ENCODE measurements at regions not wholly inside any gene's neighbourhood (a gene's known extent, or its start where the extent isn't known, plus 50 kb on each side); places are given as distances from the start of the nearest gene placed in this dataset.

DNA sequence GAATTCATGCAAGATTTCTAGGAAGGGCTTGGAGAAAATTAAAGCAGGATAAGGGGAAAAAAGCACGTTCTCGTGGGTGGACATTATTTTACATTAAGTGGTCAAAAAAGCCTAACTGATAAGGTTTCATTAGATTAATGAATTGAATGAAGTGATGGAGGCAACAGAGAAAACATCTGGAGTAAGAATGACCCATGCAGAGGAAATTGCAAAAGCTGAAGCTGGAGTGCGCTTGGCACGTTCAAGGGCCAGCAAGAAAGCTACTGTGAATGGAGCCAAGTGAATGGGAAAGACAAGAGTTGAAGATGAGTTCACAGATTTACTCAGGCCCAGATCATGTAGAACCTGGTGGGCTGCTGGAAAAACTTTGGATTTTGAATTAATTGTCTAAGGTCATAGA lies 777.9 kb downstream of the DACH1 start (continued):
- TF ChIP-seq SCRT1 (tag by site-specific recombination; IDR thresholded peaks at IDR 0.05; ENCODE audit: borderline replicate concordance) = no peak
- TF ChIP-seq ZNF658 (tag by site-specific recombination; IDR thresholded peaks at IDR 0.05) = no peak
- no peak for TF ChIP-seq ZFHX2 (tag by site-specific recombination; conservative IDR thresholded peaks at IDR 0.05)
- TF ChIP-seq ZNF791 (tag by site-specific recombination; IDR thresholded peaks at IDR 0.05) = no peak
- TF ChIP-seq, protein P1, sequence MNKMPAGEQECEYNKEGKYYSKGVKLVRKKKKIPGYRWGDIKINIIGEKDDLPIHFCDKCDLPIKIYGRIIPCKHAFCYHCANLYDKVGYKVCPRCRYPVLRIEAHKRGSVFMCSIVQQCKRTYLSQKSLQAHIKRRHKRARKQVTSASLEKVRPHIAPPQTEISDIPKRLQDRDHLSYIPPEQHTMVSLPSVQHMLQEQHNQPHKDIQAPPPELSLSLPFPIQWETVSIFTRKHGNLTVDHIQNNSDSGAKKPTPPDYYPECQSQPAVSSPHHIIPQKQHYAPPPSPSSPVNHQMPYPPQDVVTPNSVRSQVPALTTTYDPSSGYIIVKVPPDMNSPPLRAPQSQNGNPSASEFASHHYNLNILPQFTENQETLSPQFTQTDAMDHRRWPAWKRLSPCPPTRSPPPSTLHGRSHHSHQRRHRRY (tag by site-specific recombination; IDR thresholded peaks at IDR 0.05) = no peak
- TF ChIP-seq ZNF211 (tag by site-specific recombination; IDR thresholded peaks at IDR 0.05; ENCODE audit: low read depth) = no peak
- TF ChIP-seq ZNF2 (tag by site-specific recombination; IDR thresholded peaks at IDR 0.05) = no peak
- TF ChIP-seq ZNF19 (tag by site-specific recombination; IDR thresholded peaks at IDR 0.05; ENCODE audit: low read depth) = no peak
- TF ChIP-seq ZNF174 (tag by site-specific recombination; IDR thresholded peaks at IDR 0.05) = no peak

DNA sequence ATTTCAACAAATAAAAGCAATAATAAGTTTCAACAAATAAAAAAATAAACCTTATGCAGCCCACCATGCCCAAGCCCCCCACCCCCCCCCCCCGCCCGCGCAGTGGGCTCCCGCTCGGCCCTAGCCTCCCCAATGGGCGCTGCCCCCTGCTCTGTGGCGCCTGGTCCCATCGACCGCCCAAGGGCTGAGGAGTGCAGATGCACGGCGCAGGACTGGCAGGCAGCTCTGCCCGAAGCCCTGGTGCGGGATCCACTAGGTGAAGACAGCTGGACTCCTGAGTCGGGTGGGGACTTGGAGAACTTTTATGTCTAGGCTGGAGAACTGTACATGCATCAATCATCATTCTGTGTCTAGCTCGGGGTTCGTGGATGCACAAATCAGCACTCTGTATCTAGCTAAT lies 779.6 kb downstream of the DACH1 start:
- H3K27ac ChIP-seq (ENCODE audit: extremely low read depth, low read depth, low read length) = no peak overlapping the region
- H3K9me3 ChIP-seq (ENCODE audit: control insufficient read depth, insufficient read depth, low read depth, low read length) = no peaks in the 10 kb centered on the region
- H3K4me1 ChIP-seq (ENCODE audit: control insufficient read depth, insufficient read depth, low read length) = no peaks in the 10 kb centered on the region
- ChIA-PET CTCF (no interaction called here), POLR2A (no interaction called here)
- H3K4me3 ChIP-seq (ENCODE audit: low read depth, low read length) = no peak overlapping the region
- H3K36me3 ChIP-seq (ENCODE audit: control insufficient read depth in 2 of 2, insufficient read depth in 1 of 2, low read length in 2 of 2) = no peaks in the 10 kb centered on the region
- no peak for TF ChIP-seq ZNF555 (tag by site-specific recombination; conservative IDR thresholded peaks at IDR 0.05)

GRCh38 chr13:71087006-71087405 lies 780.0 kb downstream of the DACH1 start:
- Histone ChIP-seq H3K36me3 (ENCODE audit: control insufficient read depth in 2 of 2, insufficient read depth in 1 of 2, low read length in 2 of 2) (no peaks in the 10 kb centered on the region), H3K9me3 (ENCODE audit: control insufficient read depth, insufficient read depth, low read depth, low read length) (no peaks in the 10 kb centered on the region), H3K4me3 (ENCODE audit: low read depth, low read length) (no peak overlapping the region), H3K27ac (ENCODE audit: extremely low read depth, low read depth, low read length) (no peak overlapping the region), H3K4me1 (ENCODE audit: control insufficient read depth, insufficient read depth, low read length) (no peaks in the 10 kb centered on the region)
- ChIA-PET POLR2A (no interaction called here), CTCF (no interaction called here)
- TF ChIP-seq ZNF558 (tag by site-specific recombination; IDR thresholded peaks at IDR 0.05) = no peak
- no peak for TF ChIP-seq ZNF248 (tag by site-specific recombination; IDR thresholded peaks at IDR 0.05)
- TF ChIP-seq EGR2 (tag by site-specific recombination; IDR thresholded peaks at IDR 0.05; ENCODE audit: low read depth) = no peak
- TF ChIP-seq ZNF221 (tag by site-specific recombination; IDR thresholded peaks at IDR 0.05; ENCODE audit: borderline replicate concordance) = no peak
- TF ChIP-seq ZNF19 (tag by site-specific recombination; IDR thresholded peaks at IDR 0.05; ENCODE audit: low read depth) = no peak
- no peak for TF ChIP-seq ZNF138 (tag by site-specific recombination; IDR thresholded peaks at IDR 0.05; ENCODE audit: borderline replicate concordance)

DNA sequence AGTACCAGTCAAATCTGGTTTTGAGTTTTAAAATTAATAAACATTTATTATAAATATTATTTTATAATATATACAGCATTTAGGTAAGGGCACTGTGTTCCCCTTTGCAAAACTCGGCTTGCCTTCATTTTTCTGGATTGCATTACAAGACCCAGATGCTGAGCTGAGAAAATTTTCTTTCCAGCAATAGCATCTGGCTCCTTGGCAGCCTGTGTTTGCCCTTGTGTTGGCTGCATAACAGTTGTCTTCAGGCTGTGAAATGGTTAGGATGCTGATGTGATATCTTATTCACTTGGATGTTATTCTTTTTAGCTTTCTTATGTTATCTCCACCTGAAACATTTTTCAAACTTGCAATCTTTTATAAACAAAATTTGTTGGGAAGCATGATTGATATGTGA lies 784.4 kb downstream of the DACH1 start:
- CTCF ChIA-PET = no interaction called here
- no peaks in the 10 kb centered on the region for H3K9me3 ChIP-seq (ENCODE audit: control insufficient read depth, insufficient read depth, low read depth, low read length)
- TF ChIP-seq ZNF610 (tag by site-specific recombination; IDR thresholded peaks at IDR 0.05; ENCODE audit: borderline replicate concordance) (no peak), ZNF350 (tag by site-specific recombination; IDR thresholded peaks at IDR 0.05) (no peak), ZNF335 (tag by site-specific recombination; conservative IDR thresholded peaks at IDR 0.05) (no peak), ZNF555 (tag by site-specific recombination; conservative IDR thresholded peaks at IDR 0.05) (no peak), PRDM10 (tag by site-specific recombination; IDR thresholded peaks at IDR 0.05) (no peak), MZF1 (tag by site-specific recombination; IDR thresholded peaks at IDR 0.05; ENCODE audit: borderline replicate concordance) (no peak), MYNN (tag by site-specific recombination; IDR thresholded peaks at IDR 0.05; ENCODE audit: borderline replicate concordance) (no peak), RBAK (tag by site-specific recombination; IDR thresholded peaks at IDR 0.05) (no peak)
- TF ChIP-seq, protein P2, sequence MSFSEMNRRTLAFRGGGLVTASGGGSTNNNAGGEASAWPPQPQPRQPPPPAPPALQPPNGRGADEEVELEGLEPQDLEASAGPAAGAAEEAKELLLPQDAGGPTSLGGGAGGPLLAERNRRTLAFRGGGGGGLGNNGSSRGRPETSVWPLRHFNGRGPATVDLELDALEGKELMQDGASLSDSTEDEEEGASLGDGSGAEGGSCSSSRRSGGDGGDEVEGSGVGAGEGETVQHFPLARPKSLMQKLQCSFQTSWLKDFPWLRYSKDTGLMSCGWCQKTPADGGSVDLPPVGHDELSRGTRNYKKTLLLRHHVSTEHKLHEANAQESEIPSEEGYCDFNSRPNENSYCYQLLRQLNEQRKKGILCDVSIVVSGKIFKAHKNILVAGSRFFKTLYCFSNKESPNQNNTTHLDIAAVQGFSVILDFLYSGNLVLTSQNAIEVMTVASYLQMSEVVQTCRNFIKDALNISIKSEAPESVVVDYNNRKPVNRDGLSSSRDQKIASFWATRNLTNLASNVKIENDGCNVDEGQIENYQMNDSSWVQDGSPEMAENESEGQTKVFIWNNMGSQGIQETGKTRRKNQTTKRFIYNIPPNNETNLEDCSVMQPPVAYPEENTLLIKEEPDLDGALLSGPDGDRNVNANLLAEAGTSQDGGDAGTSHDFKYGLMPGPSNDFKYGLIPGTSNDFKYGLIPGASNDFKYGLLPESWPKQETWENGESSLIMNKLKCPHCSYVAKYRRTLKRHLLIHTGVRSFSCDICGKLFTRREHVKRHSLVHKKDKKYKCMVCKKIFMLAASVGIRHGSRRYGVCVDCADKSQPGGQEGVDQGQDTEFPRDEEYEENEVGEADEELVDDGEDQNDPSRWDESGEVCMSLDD (tag by site-specific recombination; IDR thresholded peaks at IDR 0.05) = no peak
- TF ChIP-seq, protein P1 (tag by site-specific recombination; IDR thresholded peaks at IDR 0.05) = no peak

More for the DNA sequence above, 784.4 kb downstream of the DACH1 start:
- POLR2A ChIA-PET = no interaction called here
- Histone ChIP-seq H3K27ac (ENCODE audit: extremely low read depth, low read depth, low read length) (no peak overlapping the region), H3K36me3 (ENCODE audit: control insufficient read depth in 2 of 2, insufficient read depth in 1 of 2, low read length in 2 of 2) (no peaks in the 10 kb centered on the region), H3K4me1 (ENCODE audit: control insufficient read depth, insufficient read depth, low read length) (no peaks in the 10 kb centered on the region), H3K4me3 (ENCODE audit: low read depth, low read length) (no peak overlapping the region)

Measured in HEK293 (cell line).